ENCODE measurements at regions not wholly inside any gene's neighbourhood (a gene's known extent, or its start where the extent isn't known, plus 50 kb on each side); places are given as distances from the start of the nearest gene placed in this dataset.
A peak's percentile ranks its signal among the peaks of the same experiment; 100 is the strongest.

DNA sequence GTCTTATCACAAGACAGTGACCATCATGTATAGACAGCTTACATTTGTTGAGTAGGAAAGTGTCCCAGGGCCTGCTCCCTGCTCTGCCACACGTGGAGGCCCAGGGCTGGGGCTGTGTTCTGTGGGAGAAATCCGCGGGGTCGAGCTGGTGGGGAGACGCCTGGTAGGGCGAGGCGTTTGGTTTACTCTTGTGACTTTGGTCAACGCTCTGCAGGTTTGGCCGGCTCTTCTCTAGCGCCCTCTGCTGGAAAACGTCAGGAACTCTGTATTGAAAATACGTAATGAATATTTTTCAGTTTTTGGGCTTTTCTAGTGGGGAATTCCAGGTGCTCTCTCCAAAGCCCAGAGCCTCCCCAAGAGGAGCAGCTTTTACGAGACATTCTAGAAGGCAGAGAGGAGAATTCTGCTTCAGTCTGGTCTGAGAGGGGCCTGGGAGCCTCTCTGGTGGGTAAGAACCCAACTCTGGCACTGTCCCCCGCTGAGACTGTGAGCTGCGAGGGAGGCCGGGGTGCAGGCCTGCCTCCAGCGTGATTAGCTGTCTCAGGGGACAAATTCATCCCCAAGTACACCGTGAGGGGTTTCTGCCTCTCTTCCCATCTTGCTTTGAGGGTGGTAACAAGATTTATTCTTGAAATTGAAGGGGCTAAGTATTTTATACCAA lies 112.6 kb upstream of the RALGAPA2 start:
- Histone ChIP-seq H3K27me3 (ENCODE audit: insufficient read depth, low read depth) (no peaks in the 10 kb centered on the region), H3K79me2 (ENCODE audit: insufficient read depth, low read depth) (no peaks in the 10 kb centered on the region), H4K20me1 (ENCODE audit: insufficient read depth) (no peaks in the 10 kb centered on the region), H3K9ac (no peak overlapping the region), H2AFZ (ENCODE audit: low read depth) (peak overlapping the region; percentile 47; the same call in 1 of the 2 replicates), H3K27ac (no peak overlapping the region), H3K4me3 (IDR thresholded peaks at IDR 0.05; ENCODE audit: insufficient read depth, low read depth, low read length) (no peak overlapping the region), H3K4me2 (no peak overlapping the region), H3K4me1 (ENCODE audit: low read depth, poor library complexity, severe bottlenecking) (no peaks in the 10 kb centered on the region), H3K36me3 (ENCODE audit: insufficient read depth) (no peaks in the 10 kb centered on the region)
- TF ChIP-seq, protein P1, sequence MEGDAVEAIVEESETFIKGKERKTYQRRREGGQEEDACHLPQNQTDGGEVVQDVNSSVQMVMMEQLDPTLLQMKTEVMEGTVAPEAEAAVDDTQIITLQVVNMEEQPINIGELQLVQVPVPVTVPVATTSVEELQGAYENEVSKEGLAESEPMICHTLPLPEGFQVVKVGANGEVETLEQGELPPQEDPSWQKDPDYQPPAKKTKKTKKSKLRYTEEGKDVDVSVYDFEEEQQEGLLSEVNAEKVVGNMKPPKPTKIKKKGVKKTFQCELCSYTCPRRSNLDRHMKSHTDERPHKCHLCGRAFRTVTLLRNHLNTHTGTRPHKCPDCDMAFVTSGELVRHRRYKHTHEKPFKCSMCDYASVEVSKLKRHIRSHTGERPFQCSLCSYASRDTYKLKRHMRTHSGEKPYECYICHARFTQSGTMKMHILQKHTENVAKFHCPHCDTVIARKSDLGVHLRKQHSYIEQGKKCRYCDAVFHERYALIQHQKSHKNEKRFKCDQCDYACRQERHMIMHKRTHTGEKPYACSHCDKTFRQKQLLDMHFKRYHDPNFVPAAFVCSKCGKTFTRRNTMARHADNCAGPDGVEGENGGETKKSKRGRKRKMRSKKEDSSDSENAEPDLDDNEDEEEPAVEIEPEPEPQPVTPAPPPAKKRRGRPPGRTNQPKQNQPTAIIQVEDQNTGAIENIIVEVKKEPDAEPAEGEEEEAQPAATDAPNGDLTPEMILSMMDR (conservative IDR thresholded peaks at IDR 0.05; ENCODE audit: low read depth, low read length): peak; percentile 71

- Histone ChIP-seq H3K9ac (no peak overlapping the region), H3K27me3 (ENCODE audit: insufficient read depth, low read depth) (no peaks in the 10 kb centered on the region), H3K4me1 (ENCODE audit: low read depth, poor library complexity, severe bottlenecking) (no peaks in the 10 kb centered on the region), H3K4me3 (IDR thresholded peaks at IDR 0.05; ENCODE audit: insufficient read depth, low read depth, low read length) (no peak overlapping the region), H3K4me2 (no peak overlapping the region), H4K20me1 (ENCODE audit: insufficient read depth) (no peaks in the 10 kb centered on the region), H2AFZ (ENCODE audit: low read depth) (no peak overlapping the region), H3K36me3 (ENCODE audit: insufficient read depth) (no peaks in the 10 kb centered on the region), H3K79me2 (ENCODE audit: insufficient read depth, low read depth) (no peaks in the 10 kb centered on the region), H3K27ac (no peak overlapping the region)
- TF ChIP-seq, protein P1 (conservative IDR thresholded peaks at IDR 0.05; ENCODE audit: low read depth, low read length): no peak
Observed at GRCh38 chr20:20823476-20823881, 111.0 kb upstream of the RALGAPA2 start.

DNA sequence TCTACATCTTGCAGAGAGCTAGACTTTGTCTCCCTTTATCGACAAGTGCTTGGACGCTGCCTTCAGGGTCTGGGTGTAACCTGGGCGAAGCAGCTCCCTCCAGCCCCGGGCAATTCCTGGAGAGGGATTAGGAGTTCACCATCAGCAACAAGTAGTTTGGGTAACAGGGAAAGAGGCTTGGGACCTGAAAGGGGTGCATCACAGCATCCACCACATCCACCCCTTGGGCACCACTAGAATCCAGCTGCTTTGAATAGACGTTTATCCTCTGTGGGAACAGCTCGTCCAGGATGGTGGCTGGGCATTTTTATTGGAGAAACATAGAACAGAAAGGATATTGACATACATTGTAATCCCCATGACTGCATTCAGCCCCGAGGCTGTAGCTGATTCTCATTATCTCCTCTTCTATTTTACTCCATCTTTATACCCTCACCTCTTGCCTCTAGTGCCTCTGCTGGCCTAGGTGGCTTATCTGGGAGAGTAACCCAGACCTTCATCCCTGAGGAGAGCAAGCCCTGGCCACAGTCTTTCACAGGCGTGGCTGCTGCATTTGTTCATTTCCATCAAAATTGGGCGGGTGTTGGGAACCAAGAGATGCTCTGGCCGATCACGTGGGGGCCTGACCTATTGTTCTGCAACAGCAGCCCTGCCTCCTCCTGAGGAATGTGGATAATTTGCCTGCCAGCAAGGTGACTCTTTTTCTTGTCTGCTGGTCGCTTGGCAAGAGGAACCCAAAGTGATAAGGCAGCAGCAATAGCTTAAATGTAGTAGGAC lies 109.2 kb upstream of the RALGAPA2 start:
- Histone ChIP-seq H3K4me2 (no peak overlapping the region), H4K20me1 (ENCODE audit: insufficient read depth) (no peaks in the 10 kb centered on the region), H3K4me3 (IDR thresholded peaks at IDR 0.05; ENCODE audit: insufficient read depth, low read depth, low read length) (no peak overlapping the region), H3K27ac (no peak overlapping the region), H3K9ac (no peak overlapping the region), H3K4me1 (ENCODE audit: low read depth, poor library complexity, severe bottlenecking) (no peaks in the 10 kb centered on the region), H3K27me3 (ENCODE audit: insufficient read depth, low read depth) (no peaks in the 10 kb centered on the region), H2AFZ (ENCODE audit: low read depth) (no peak overlapping the region), H3K36me3 (ENCODE audit: insufficient read depth) (no peaks in the 10 kb centered on the region), H3K79me2 (ENCODE audit: insufficient read depth, low read depth) (no peaks in the 10 kb centered on the region)
- TF ChIP-seq, protein P1 (conservative IDR thresholded peaks at IDR 0.05; ENCODE audit: low read depth, low read length): no peak

DNA sequence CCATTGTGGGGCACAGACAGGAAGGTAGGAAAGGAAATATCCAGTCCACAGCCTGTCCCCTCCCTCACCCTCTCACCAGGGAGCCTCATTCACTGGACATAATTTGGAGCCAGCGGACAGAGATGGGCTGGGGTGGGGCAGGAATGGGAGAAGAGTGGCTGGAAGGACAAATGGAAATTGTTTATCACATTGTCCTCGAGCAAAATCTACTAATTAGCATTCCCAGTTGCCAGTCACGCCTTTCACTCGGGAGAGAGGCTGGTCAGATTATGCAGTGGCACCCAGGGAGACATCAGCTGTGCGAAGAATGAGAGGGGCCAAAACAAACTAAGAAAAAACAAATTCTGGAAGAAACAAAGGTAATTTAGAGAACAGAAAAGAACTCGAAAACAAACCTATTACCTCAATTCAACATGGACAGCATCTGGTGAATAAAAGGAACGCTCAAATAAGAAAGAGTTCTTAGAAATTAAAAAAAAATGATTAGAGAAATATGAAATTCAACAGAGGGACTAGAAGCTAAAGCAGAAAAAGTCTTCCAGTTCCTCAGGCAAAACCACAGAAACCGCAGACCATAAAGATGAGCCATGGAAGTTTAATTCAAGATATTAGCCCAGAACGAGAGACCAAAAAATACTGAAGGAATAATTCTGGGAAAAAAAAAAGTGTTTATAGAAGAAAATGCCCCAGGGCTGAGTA lies 108.5 kb upstream of the RALGAPA2 start:
- Histone ChIP-seq H3K27me3 (ENCODE audit: insufficient read depth, low read depth) (no peaks in the 10 kb centered on the region), H3K4me1 (ENCODE audit: low read depth, poor library complexity, severe bottlenecking) (no peaks in the 10 kb centered on the region), H3K4me2 (no peak overlapping the region)

More for the DNA sequence above, 108.5 kb upstream of the RALGAPA2 start:
- TF ChIP-seq, protein P1 (conservative IDR thresholded peaks at IDR 0.05; ENCODE audit: low read depth, low read length): no peak
- H3K79me2 ChIP-seq (ENCODE audit: insufficient read depth, low read depth): no peaks in the 10 kb centered on the region
- H3K27ac ChIP-seq: no peak overlapping the region
- no peaks in the 10 kb centered on the region for H3K36me3 ChIP-seq (ENCODE audit: insufficient read depth)
- no peak overlapping the region for H3K4me3 ChIP-seq (IDR thresholded peaks at IDR 0.05; ENCODE audit: insufficient read depth, low read depth, low read length)
- H4K20me1 ChIP-seq (ENCODE audit: insufficient read depth): no peaks in the 10 kb centered on the region
- no peak overlapping the region for H2AFZ ChIP-seq (ENCODE audit: low read depth)
- H3K9ac ChIP-seq: no peak overlapping the region
